ENCODE measurements at regions not wholly inside any gene's neighbourhood (a gene's known extent, or its start where the extent isn't known, plus 50 kb on each side); places are given as distances from the start of the nearest gene placed in this dataset.

GRCh38 chr18:49655266-49656072 lies 93.6 kb downstream of the LIPG start:
- no peaks in the 10 kb centered on the region for H3K4me1 Mint-ChIP-seq (ENCODE audit: low read depth)
- H3K4me3 Mint-ChIP-seq: no peak overlapping the region
- DNase-seq: no peak
- H3K36me3 Mint-ChIP-seq (ENCODE audit: low read depth): no peaks in the 10 kb centered on the region
- no peaks in the 10 kb centered on the region for H3K9me3 Mint-ChIP-seq
- peaks cover 29% of the 10 kb centered on the region for H3K27me3 Mint-ChIP-seq (ENCODE audit: insufficient read depth)
- no peak overlapping the region for H3K27ac Mint-ChIP-seq
- TF ChIP-seq CTCF (IDR thresholded peaks at IDR 0.05): no peak

DNA sequence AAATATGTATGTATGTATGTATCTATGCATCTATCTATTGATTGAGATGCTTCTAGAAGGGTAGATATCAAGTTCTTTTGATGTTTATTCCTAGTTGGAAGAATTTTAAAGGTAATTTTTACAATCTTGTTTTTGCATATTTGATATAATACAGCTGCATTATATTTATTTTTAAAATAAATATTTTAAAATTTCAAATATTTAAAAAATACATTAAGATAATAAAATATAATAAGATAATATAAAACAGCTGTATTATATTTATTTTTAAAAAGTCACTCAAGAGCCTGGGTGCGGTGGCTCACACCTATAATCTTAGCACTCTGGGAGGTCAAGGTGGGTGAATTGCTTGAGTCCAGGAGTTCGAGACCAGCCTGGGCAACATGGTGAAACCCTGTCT lies 92.5 kb downstream of the LIPG start:
- Mint-ChIP-seq H3K27ac (no peak overlapping the region), H3K9me3 (no peaks in the 10 kb centered on the region), H3K4me1 (ENCODE audit: low read depth) (no peaks in the 10 kb centered on the region), H3K36me3 (ENCODE audit: low read depth) (no peaks in the 10 kb centered on the region), H3K27me3 (ENCODE audit: insufficient read depth) (peaks cover 26% of the 10 kb centered on the region), H3K4me3 (no peak overlapping the region)
- DNase-seq: no peak
- no peak for TF ChIP-seq CTCF (IDR thresholded peaks at IDR 0.05)

DNA sequence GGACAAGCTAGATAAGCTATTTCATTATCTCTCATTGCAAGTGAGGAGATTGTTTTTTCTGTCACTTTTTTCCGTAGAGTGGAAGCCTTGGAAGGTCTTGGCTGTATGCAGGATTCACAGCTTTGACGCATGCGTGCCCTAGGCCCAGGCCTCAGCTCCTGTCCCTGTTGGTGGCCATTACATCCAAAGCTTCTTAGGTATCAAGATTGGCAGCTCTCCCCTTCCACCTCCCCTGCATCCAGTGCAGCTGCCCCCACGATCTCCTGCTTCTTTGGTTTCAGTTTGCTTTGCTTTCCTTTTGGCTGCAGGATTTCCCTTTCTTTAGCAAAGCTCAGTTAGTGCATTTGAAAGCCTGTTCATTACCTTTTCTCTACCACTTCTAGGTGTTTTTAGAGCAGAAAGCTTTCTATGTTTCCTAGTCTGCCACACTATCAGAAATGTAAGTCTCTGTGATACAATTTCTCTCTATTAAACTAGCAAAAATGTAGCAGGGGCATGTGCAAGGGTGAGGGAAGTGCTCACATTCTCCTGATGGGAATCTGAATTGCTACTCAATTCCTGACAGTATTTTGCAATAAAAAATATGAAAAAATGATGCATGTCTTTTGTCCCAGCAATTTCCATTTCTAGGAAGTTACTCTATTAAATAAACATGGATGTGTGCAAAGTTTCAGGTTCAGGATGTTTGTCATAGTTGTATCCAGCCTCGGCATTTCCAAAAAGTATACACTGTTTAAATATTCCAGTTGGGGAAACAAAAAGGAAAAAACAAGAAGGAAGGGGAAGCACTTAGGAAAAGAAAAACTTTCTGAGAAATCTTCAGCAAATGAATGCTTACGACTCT lies 91.2 kb downstream of the LIPG start:
- H3K9me3 Mint-ChIP-seq: no peaks in the 10 kb centered on the region
- no peak for TF ChIP-seq CTCF (IDR thresholded peaks at IDR 0.05)
- no peak for DNase-seq

DNA sequence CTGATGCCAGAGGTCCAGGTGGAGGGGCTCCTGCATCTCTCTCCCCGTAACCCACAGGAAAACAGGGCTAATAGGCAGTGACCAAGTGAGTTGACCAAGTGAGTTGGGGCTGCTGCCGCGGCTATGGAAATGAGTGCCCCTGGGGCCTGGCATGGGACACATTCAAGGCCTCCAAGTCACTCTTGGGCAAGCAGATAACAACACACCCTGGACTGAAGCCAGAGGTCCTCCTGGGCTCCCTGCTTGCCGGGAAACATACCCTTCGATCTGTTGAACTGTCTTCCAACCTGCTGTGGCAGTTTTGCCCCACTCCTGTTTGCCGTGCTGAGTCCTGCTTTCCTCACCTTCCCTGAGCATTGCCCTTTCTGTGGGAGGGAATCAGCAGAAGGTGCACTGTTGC lies 89.2 kb downstream of the LIPG start:
- TF ChIP-seq CTCF (IDR thresholded peaks at IDR 0.05): no peak
- H3K4me1 Mint-ChIP-seq (ENCODE audit: low read depth): peaks cover 11% of the 10 kb centered on the region
- H3K27me3 Mint-ChIP-seq (ENCODE audit: insufficient read depth): peaks cover 15% of the 10 kb centered on the region
- H3K36me3 Mint-ChIP-seq (ENCODE audit: low read depth): no peaks in the 10 kb centered on the region
- H3K27ac Mint-ChIP-seq: no peak overlapping the region
- no peaks in the 10 kb centered on the region for H3K9me3 Mint-ChIP-seq
- DNase-seq: no peak
- no peak overlapping the region for H3K4me3 Mint-ChIP-seq

More for the DNA sequence above, 91.2 kb downstream of the LIPG start:
- Mint-ChIP-seq H3K4me1 (ENCODE audit: low read depth) (peaks cover under 1% of the 10 kb centered on the region), H3K27me3 (ENCODE audit: insufficient read depth) (peaks cover 24% of the 10 kb centered on the region), H3K4me3 (peak overlapping the region; percentile 55; the same call in 1 of the 2 replicates), H3K36me3 (ENCODE audit: low read depth) (no peaks in the 10 kb centered on the region), H3K27ac (no peak overlapping the region)

DNA sequence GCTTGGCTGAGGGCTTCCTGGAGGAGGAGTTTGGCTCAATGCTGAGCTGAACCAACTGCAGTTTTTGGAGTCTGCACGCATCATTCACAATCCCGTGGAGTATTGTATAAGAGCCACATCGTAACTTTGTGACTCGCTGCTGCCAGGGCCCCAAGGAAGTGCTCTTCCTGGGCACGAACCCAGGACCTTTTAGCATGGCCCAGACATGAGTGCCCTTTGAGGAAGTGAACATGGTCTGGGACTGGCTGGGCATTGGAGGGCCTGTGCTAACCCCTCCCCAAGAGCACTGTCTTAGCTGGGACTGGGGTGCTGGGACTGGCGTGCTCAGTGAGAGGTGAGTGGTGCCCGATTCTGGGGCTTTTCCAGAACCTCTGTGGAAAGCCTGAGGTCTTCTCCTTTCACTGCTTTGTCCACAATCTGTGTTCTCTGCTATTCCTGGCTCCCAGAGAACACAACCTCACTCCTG lies 88.6 kb downstream of the LIPG start:
- H3K9me3 Mint-ChIP-seq: no peaks in the 10 kb centered on the region
- no peak overlapping the region for H3K4me3 Mint-ChIP-seq
- no peak for DNase-seq
- H3K4me1 Mint-ChIP-seq (ENCODE audit: low read depth): peaks cover 11% of the 10 kb centered on the region
- H3K27me3 Mint-ChIP-seq (ENCODE audit: insufficient read depth): peaks cover 15% of the 10 kb centered on the region
- no peak for TF ChIP-seq CTCF (IDR thresholded peaks at IDR 0.05)
- no peak overlapping the region for H3K27ac Mint-ChIP-seq
- no peaks in the 10 kb centered on the region for H3K36me3 Mint-ChIP-seq (ENCODE audit: low read depth)

Measured in HFFc6 (cell line).